Ovary (tissue), 7 donors: ENCODE measurements at regions not wholly inside any gene's neighbourhood (a gene's known extent, or its start where the extent isn't known, plus 50 kb on each side); places are given as distances from the start of the nearest gene placed in this dataset.

Source experiments
- DNase-seq, 5 donors: peaks; one replicate each; pipeline ENCODE4 v3.0.0-alpha.2; 2019 to 2020
- H3K27ac ChIP-seq, 2 donors: fragments of 200-600 bp; one replicate each; pipeline versions ENCODE4 v1.5.1 to v1.8.0; 2019 to 2022
- H3K27me3 ChIP-seq: fragments of 200-600 bp; one replicate; pipeline ENCODE4 v1.8.0; 2022
- H3K36me3 ChIP-seq: fragments of 200-600 bp; sonication (generic); one replicate; pipeline ENCODE4 v1.5.1; 2019
- H3K4me1 ChIP-seq: one replicate; pipeline ENCODE4 v1.8.1; 2013; ENCODE audit warnings: mild to moderate bottlenecking, moderate library complexity; ENCODE audit not compliant: insufficient read depth
- H3K4me3 ChIP-seq: fragments of 200-600 bp; sonication (generic); one replicate; pipeline ENCODE4 v1.5.1; 2017
- H3K9me3 ChIP-seq, 2 donors: fragments of 200-600 bp in 1 of 2; sonication (generic) in 1 of 2; one replicate each; pipeline versions ENCODE4 v1.5.1 to v1.8.1; 2013 to 2019; ENCODE audit warnings: mild to moderate bottlenecking in 1 of 2, moderate library complexity in 1 of 2
- EP300 ChIP-seq: sonication (generic); formaldehyde crosslinking; IDR thresholded peaks from one replicate; pipeline ENCODE4 v1.6.1; 2017; ENCODE audit warnings: antibody characterized with exemption
- POLR2A ChIP-seq: fragments of 450-650 bp; IDR thresholded peaks from one replicate; pipeline ENCODE4 v1.6.1; 2017; ENCODE audit warnings: antibody characterized with exemption, mild to moderate bottlenecking, moderate library complexity
- WGBS, 3 donors: extraction: QIAGEN DNeasy Blood & Tissue Kit in 1 of 3; methylation state at CpG; one replicate each; pipeline versions ENCODE4 v1.1.5 to v1.1.7; 2013 to 2017; 5-methylcytosine and 5-hydroxymethylcytosine counted together
- intact Hi-C, 4 donors: fragments of 100-400 bp; cut with DNase I; formaldehyde crosslinking; loops; one replicate each; pipeline versions ENCODE4 v1.11.0 to v1.15.1; 2022 to 2023
- TF ChIP-seq, protein P1 (sequence below), 3 donors: fragments of 450-650 bp in 2 of 3; fragments of 200-600 bp in 1 of 3; IDR thresholded peaks; one replicate each; pipeline versions ENCODE4 v1.5.1 to v1.8.0; 2016 to 2022; ENCODE audit warnings: antibody characterized with exemption in 3 of 3, mild to moderate bottlenecking in 1 of 3
- donor health status: DM: no; HTN: no; CAD: no; lungs with moderate emphysema.
- donor health status: DM: no; HTN: no; CAD: no.
- donor health status: Bipolar disorder and iron deficiency.
- donor health status: DM: no; HTN: no; CAD: no.
- donor health status: DM: yes; HTN: yes; CAD: no.

DNA sequence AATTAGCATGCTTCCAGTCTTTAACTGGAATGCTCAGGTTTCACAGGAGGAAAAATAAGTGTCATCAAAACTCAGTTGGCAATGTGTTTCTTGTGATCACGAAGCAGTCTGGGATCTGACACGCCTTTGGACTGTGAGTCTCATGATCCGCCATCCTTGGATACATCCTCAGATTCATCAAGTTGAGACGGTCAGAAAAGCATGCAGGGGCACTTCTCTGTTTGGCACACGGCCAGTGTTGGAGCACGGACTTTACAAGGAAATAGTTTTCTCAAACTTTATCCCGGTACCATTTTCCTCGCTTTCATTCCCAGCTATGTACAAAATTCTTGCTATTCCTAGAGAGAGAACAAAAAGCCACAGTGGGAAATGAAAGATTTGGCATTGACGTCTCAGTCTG is 88.4 kb upstream of the PARP11 start:
- 50 to 57% (median 51%) methylated on average over 9 of the region's 9 CpGs for whole genome bisulfite sequencing, 3 donors

DNA sequence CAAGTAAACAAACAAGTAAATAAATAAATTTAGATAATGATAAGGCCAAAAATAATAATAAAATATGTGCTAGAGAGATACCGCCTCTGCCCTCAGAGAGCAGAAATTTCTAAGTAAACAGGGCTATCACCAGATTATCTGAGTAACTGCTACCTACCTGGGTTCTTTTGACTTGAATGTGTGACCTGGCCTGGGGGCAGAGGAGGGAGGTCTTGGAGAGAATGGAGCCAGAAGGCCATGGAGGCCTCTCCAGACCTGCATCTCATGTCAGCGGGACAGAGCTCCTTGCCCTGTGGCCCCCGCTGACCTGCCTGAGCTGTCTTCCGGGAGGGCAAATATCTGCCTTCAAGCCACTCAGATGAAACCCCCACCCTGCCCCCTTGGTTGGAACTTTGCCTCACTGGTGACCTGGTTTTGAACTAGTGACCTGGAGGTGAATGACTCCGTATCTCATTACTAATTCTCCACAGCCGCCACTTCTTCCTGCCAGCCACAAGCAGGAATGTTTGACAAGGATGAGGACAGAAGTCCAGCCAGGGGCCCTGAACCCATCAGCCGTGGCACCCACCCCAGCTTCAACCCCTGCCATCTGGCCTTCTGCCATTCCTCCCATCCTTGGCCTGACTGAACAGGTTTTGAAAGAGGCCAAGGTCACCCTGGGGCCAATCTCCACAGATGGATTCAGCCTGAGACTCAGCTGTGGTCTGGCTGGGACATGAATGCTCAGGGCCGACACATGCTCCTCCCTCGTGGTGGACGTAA is 86.8 kb upstream of the PARP11 start:
- intact Hi-C loops: no loop called here
- no peaks in the 10 kb centered on the region for H3K9me3 ChIP-seq
- no peak overlapping the region for H3K4me3 ChIP-seq
- H3K27me3 ChIP-seq: no peaks in the 10 kb centered on the region
- no peaks in the 10 kb centered on the region for H3K4me1 ChIP-seq
- H3K27ac ChIP-seq: no peak overlapping the region
- WGBS, 3 donors: 72 to 76% (median 75%) methylated on average over 10 of the region's 10 CpGs
- no peaks in the 10 kb centered on the region for H3K36me3 ChIP-seq
- TF ChIP-seq, protein P1, sequence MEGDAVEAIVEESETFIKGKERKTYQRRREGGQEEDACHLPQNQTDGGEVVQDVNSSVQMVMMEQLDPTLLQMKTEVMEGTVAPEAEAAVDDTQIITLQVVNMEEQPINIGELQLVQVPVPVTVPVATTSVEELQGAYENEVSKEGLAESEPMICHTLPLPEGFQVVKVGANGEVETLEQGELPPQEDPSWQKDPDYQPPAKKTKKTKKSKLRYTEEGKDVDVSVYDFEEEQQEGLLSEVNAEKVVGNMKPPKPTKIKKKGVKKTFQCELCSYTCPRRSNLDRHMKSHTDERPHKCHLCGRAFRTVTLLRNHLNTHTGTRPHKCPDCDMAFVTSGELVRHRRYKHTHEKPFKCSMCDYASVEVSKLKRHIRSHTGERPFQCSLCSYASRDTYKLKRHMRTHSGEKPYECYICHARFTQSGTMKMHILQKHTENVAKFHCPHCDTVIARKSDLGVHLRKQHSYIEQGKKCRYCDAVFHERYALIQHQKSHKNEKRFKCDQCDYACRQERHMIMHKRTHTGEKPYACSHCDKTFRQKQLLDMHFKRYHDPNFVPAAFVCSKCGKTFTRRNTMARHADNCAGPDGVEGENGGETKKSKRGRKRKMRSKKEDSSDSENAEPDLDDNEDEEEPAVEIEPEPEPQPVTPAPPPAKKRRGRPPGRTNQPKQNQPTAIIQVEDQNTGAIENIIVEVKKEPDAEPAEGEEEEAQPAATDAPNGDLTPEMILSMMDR (IDR thresholded peaks at IDR 0.05): no peak
- TF ChIP-seq POLR2A: no peak
- no peak for TF ChIP-seq EP300
- no peak for DNase-seq

More for the DNA sequence above, 88.4 kb upstream of the PARP11 start:
- H3K27ac ChIP-seq: no peak overlapping the region
- intact Hi-C loops: no loop called here
- TF ChIP-seq POLR2A (no peak), EP300 (no peak)
- TF ChIP-seq, protein P1 (IDR thresholded peaks at IDR 0.05): no peak
- no peaks in the 10 kb centered on the region for H3K27me3 ChIP-seq
- H3K4me1 ChIP-seq: no peaks in the 10 kb centered on the region
- no peak for DNase-seq
- H3K36me3 ChIP-seq: no peaks in the 10 kb centered on the region
- H3K9me3 ChIP-seq: no peaks in the 10 kb centered on the region
- no peak overlapping the region for H3K4me3 ChIP-seq

DNA sequence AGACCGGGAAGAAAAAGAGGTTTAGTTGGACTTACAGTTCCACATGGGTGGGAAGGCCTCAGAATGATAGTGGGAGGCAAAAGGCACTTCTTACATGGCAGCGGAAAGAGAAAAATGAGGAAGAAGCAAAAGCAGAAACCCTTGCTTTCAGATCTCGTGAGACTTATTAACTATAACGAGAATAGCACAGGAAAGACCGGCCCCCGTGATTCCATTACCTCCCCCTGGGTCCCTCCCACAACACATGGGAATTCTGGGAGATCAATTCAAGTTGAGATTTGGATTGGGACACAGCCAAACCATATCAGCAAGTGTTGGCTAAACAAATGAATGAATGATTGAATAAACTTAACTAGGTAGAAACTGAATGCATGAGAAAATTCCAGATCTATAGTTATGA is 85.3 kb upstream of the PARP11 start:
- no peak for TF ChIP-seq EP300
- no peak for TF ChIP-seq POLR2A
- TF ChIP-seq, protein P1 (IDR thresholded peaks at IDR 0.05): no peak
- intact Hi-C loops: no loop called here
- H3K4me3 ChIP-seq: no peak overlapping the region

DNA sequence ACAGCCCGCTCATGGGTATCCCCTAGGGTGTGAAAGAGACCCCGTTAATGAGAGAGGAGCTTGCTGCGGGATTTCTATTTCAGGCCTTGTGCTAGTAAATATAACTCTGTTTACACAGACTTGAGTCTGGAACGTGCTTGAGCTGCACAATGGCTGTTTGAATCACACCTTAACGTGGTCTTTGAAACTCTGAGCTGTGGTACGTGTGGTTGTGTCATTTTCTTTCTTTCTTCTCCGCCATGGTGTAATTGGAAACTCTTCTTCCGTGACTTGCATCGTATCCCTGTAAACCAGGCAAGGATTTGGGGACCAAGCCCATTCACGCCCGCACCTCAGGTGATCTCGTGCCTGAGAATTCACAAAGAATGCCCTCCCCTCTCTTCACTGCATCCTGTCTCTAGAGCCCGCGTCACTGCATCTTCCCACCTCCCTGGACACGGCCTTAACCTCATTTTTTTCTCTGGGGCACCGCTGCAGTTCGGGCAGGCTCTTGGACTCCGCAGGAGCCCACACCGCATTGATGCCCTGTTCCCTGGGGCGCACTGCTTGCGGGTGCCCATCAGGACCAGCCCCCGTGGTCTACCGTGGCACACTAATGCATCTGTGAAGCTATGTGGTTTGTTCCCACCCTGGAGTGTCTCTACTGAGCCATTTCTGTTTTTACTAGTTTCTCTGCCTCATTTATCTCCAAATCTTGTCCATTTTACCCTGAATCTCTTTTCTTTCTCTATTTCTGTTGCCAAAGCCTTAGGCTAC is 78.4 kb upstream of the PARP11 start:
- TF ChIP-seq POLR2A: no peak
- TF ChIP-seq, protein P1 (IDR thresholded peaks at IDR 0.05): no peak
- TF ChIP-seq EP300: no peak
- intact Hi-C loops: no loop called here
- WGBS, 3 donors: 86 to 87% (median 87%) methylated on average over 23 of the region's 23 CpGs

More for the DNA sequence above, 85.3 kb upstream of the PARP11 start:
- 79 to 82% (median 80%) methylated on average over 6 of the region's 6 CpGs for WGBS, 3 donors
- Histone ChIP-seq H3K27me3 (no peaks in the 10 kb centered on the region), H3K4me1 (no peaks in the 10 kb centered on the region), H3K27ac (no peak overlapping the region), H3K36me3 (no peaks in the 10 kb centered on the region), H3K9me3 (no peaks in the 10 kb centered on the region)
- DNase-seq: no peak

More for the DNA sequence above, 78.4 kb upstream of the PARP11 start:
- H3K4me3 ChIP-seq: no peak overlapping the region
- no peak overlapping the region for H3K27ac ChIP-seq
- no peak for DNase-seq
- H3K27me3 ChIP-seq: no peaks in the 10 kb centered on the region
- H3K36me3 ChIP-seq: no peaks in the 10 kb centered on the region
- no peaks in the 10 kb centered on the region for H3K4me1 ChIP-seq
- no peaks in the 10 kb centered on the region for H3K9me3 ChIP-seq
